K562 (cell line): ENCODE measurements at regions not wholly inside any gene's neighbourhood (a gene's known extent, or its start where the extent isn't known, plus 50 kb on each side); places are given as distances from the start of the nearest gene placed in this dataset.

Experiments
- ATAC-seq: fragments of 200-7000 bp; cut with Tn5 transposase; 3 replicates; pipeline ENCODE4 v1.9.1; 2020; ENCODE audit warnings: moderate library complexity
- BruUV-seq: library from RNA; stranded (reverse); fragments of 400-500 nt; replicated peaks from 2 replicates; lab custom pipeline; 2021; lab: Mats Ljungman, UMichigan
- CTCF ChIA-PET: fragments of 300-600 bp; formaldehyde crosslinking; extraction: SDS; loops from one replicate; lab custom pipeline; 2021; ENCODE audit warnings: low intra/inter-chr PET ratio; lab: Yijun Ruan, JAX
- POLR2A ChIA-PET: fragments of 300-600, 350-650 bp; sonication (Branson Sonifier 250); formaldehyde crosslinking; extraction: SDS; loops from one replicate; lab custom pipeline; 2021; ENCODE audit warnings: antibody characterized with exemption, inconsistent platforms; lab: Yijun Ruan, JAX
- DNase-seq, 4 experiments: peaks; one replicate each; pipeline versions ENCODE4 v3.0.0 to v3.0.0-alpha.2; 2011 to 2018; ENCODE audit warnings: low spot score in 3 of 4, mixed read lengths in 3 of 4; ENCODE audit errors: extremely low read depth in 1 of 4
- FAIRE-seq: peaks from 2 replicates; lab custom pipeline; 2011; peaks lifted over from hg19 to GRCh38; lab: Jason Lieb, UNC
- H2AFZ ChIP-seq: 2 replicates; pipeline ENCODE4 v1.6.0; 2011; ENCODE audit warnings: low read depth, low read length, control low read depth, inconsistent platforms
- H3K27ac ChIP-seq: fragments of 200-600 bp; 3 replicates; pipeline ENCODE4 v1.8.0; 2011; ENCODE audit warnings: low read depth, mild to moderate bottlenecking, control low read depth, inconsistent platforms, low read length, moderate library complexity, mixed read lengths; ENCODE audit errors: extremely low read depth
- H3K27me3 ChIP-seq, 2 experiments: fragments of 300-600 bp in 1 of 2; 2 replicates in 1 of 2; 3 replicates in 1 of 2; pipeline versions ENCODE4 v1.6.0 to v1.8.0; 2011; ENCODE audit warnings: inconsistent platforms in 2 of 2, low read length in 2 of 2, mild to moderate bottlenecking in 1 of 2, mixed read lengths in 1 of 2, moderate library complexity in 1 of 2; ENCODE audit not compliant: control insufficient read depth in 2 of 2, insufficient read depth in 2 of 2
- H3K36me3 ChIP-seq: fragments of 300-600 bp; 3 replicates; pipeline ENCODE4 v1.8.0; 2011; ENCODE audit warnings: mild to moderate bottlenecking, low read length, inconsistent platforms; ENCODE audit not compliant: control insufficient read depth, insufficient read depth
- H3K4me1 ChIP-seq, 2 experiments: fragments of 200-600 bp in 1 of 2; replicated peaks in 1 of 2; 2 replicates in 1 of 2; 3 replicates in 1 of 2; pipeline versions ENCODE4 v1.5.1 to v1.8.0; 2011; ENCODE audit warnings: inconsistent platforms in 2 of 2, low read length in 2 of 2, mild to moderate bottlenecking in 1 of 2, mixed read lengths in 1 of 2, moderate library complexity in 1 of 2; ENCODE audit not compliant: control insufficient read depth in 2 of 2, insufficient read depth in 2 of 2
- H3K4me2 ChIP-seq: 2 replicates; pipeline ENCODE4 v1.6.1; 2011; ENCODE audit warnings: low read length, control low read depth, inconsistent platforms, mixed read lengths; ENCODE audit not compliant: insufficient read depth
- H3K4me3 ChIP-seq: fragments of 200-600 bp; sonication (generic), shearing (Covaris generic); 2 replicates; pipeline ENCODE4 v1.5.1; 2016; ENCODE audit warnings: control low read depth, inconsistent platforms
- H3K79me2 ChIP-seq: fragments of 200-600 bp; 3 replicates; pipeline ENCODE4 v1.8.0; 2011; ENCODE audit warnings: low read length, inconsistent platforms; ENCODE audit not compliant: control insufficient read depth, insufficient read depth
- H3K9ac ChIP-seq, 2 experiments: 2 replicates each; pipeline versions ENCODE4 v1.6.0 to v1.6.1; 2011; ENCODE audit warnings: low read depth in 2 of 2, low read length in 2 of 2, control low read depth in 1 of 2, inconsistent platforms in 1 of 2, mild to moderate bottlenecking in 1 of 2, mixed read lengths in 1 of 2; ENCODE audit not compliant: insufficient read depth in 1 of 2
- H3K9me1 ChIP-seq: one replicate; pipeline ENCODE4 v1.6.0; 2011; ENCODE audit warnings: inconsistent platforms, mild to moderate bottlenecking, low read length, moderate library complexity; ENCODE audit not compliant: control insufficient read depth, insufficient read depth
- H3K9me3 ChIP-seq: replicated peaks from 2 replicates; pipeline ENCODE4 v1.5.1; 2011; ENCODE audit warnings: low read depth, low read length, inconsistent platforms; ENCODE audit not compliant: control insufficient read depth, insufficient read depth
- H4K20me1 ChIP-seq: replicated peaks from 2 replicates; pipeline ENCODE4 v1.6.1; 2011; ENCODE audit warnings: low read length, inconsistent platforms, mixed read lengths; ENCODE audit not compliant: control insufficient read depth, insufficient read depth
- ARNT ChIP-seq, 2 experiments: fragments of 450-650 bp; IDR thresholded peaks; 2 replicates each; pipeline ENCODE4 v1.6.1; 2016; ENCODE audit warnings: mild to moderate bottlenecking in 1 of 2
- ATF6 ChIP-seq: sonication (generic); formaldehyde crosslinking; IDR thresholded peaks from 2 replicates; pipeline ENCODE4 v1.4.0; 2020; ENCODE audit warnings: mild to moderate bottlenecking, missing genetic modification reagents
- CAMTA2 ChIP-seq: fragments of 250-450 bp; sonication (Bioruptor Pico); conservative IDR thresholded peaks from 2 replicates; pipeline ENCODE4 v1.5.1; 2022
- CHD4 ChIP-seq: fragments of 200-600 bp; sonication (generic); IDR thresholded peaks from 3 replicates; pipeline ENCODE4 v1.6.1; 2012; ENCODE audit warnings: low read depth, mild to moderate bottlenecking, mixed read lengths, low read length, inconsistent platforms; ENCODE audit not compliant: insufficient read depth, insufficient replicate concordance, poor library complexity, severe bottlenecking
- HBP1 ChIP-seq: fragments of 450-650 bp; formaldehyde crosslinking; IDR thresholded peaks from 2 replicates; pipeline ENCODE4 v1.4.0; 2022; ENCODE audit warnings: missing genetic modification characterization
- IRF2 ChIP-seq: sonication (generic); formaldehyde crosslinking; IDR thresholded peaks from 2 replicates; pipeline ENCODE4 v1.8.1; 2022; ENCODE audit warnings: mild to moderate bottlenecking, missing genetic modification reagents
- SETDB1 ChIP-seq: IDR thresholded peaks from one replicate; pipeline ENCODE4 v1.6.1; 2012; ENCODE audit warnings: low read length, control low read depth, inconsistent platforms
- TGIF2 ChIP-seq: sonication (generic); formaldehyde crosslinking; IDR thresholded peaks from 2 replicates; pipeline ENCODE4 v1.8.1; 2022; ENCODE audit warnings: mild to moderate bottlenecking, missing genetic modification reagents, moderate library complexity
- XRCC4 ChIP-seq: IDR thresholded peaks from one replicate; pipeline ENCODE4 v1.6.1; 2011; ENCODE audit not compliant: insufficient read depth, insufficient read length; ENCODE audit errors: extremely low read depth
- YY1 ChIP-seq, 3 experiments: IDR thresholded peaks; 2 replicates each; pipeline ENCODE4 v1.6.1; 2011; ENCODE audit warnings: low read length in 2 of 3, mild to moderate bottlenecking in 2 of 3, moderate library complexity in 2 of 3, borderline replicate concordance in 1 of 3, control low read depth in 1 of 3, low read depth in 1 of 3; ENCODE audit not compliant: insufficient read depth in 3 of 3, insufficient replicate concordance in 2 of 3, control insufficient read depth in 1 of 3, insufficient read length in 1 of 3; ENCODE audit errors: extremely low read depth in 1 of 3
- ZBED1 ChIP-seq: IDR thresholded peaks from 2 replicates; pipeline ENCODE4 v1.6.1; 2014
- ZC3H11A ChIP-seq: IDR thresholded peaks from 2 replicates; pipeline ENCODE4 v1.6.1; 2012; ENCODE audit warnings: low read depth, low read length, improper control_type of control experiment
- WGBS: fragments of 100-300 bp; shearing (Covaris generic); methylation state at CpG from one replicate; pipeline ENCODE4 v1.1.6; 2016; ENCODE audit warnings: low coverage, mixed read lengths; ENCODE audit not compliant: insufficient coverage; ENCODE audit errors: missing lambda C conversion rate; 5-methylcytosine and 5-hydroxymethylcytosine counted together
- in situ Hi-C: fragments of 300-500 bp; cut with MboI; formaldehyde crosslinking; loops from 4 replicates; pipeline ENCODE4 v1.15.0; 2018; ENCODE audit warnings: inconsistent platforms, mixed read lengths
- intact Hi-C: fragments of 100-400 bp; cut with micrococcal nuclease; formaldehyde crosslinking; loops from 2 replicates; pipeline ENCODE4 v1.14.2; 2022

- 2% methylated on average over 3 of the region's 3 CpGs for WGBS
- H4K20me1 ChIP-seq, result no peaks in the 10 kb centered on the region
Observed at GRCh38 chr3:116561529-116561928, 116.2 kb upstream of the LSAMP start.

More at GRCh38 chr3:116561529-116561928, 116.2 kb upstream of the LSAMP start:
- Histone ChIP-seq H3K4me1 (no peaks in the 10 kb centered on the region), H3K27ac (no peak overlapping the region), H3K4me2 (no peak overlapping the region)
- no peak for TF ChIP-seq IRF2 (CRISPR knock-in tag)
- no peak for TF ChIP-seq CAMTA2
- TF ChIP-seq ARNT (IDR thresholded peaks at IDR 0.05), result no peak
- no peak for TF ChIP-seq SETDB1
- TF ChIP-seq YY1 (IDR thresholded peaks at IDR 0.05; ENCODE audit: borderline replicate concordance in 1 of 3, control insufficient read depth in 1 of 3, extremely low read depth in 1 of 3, insufficient read depth in 3 of 3, insufficient read length in 1 of 3, insufficient replicate concordance in 2 of 3, low read depth in 1 of 3, low read length in 2 of 3), result no peak
- TF ChIP-seq HBP1, result no peak
- TF ChIP-seq TGIF2 (CRISPR knock-in tag), result no peak
- no peak for TF ChIP-seq CHD4
- no peak for TF ChIP-seq ZBED1
- TF ChIP-seq ZC3H11A, result no peak
- no peak for TF ChIP-seq ATF6 (CRISPR knock-in tag)
- no peak for TF ChIP-seq XRCC4
- TF ChIP-seq, all 486 proteins: peak for 0
- no peaks in the 10 kb centered on the region for H3K9me1 ChIP-seq
- BruUV-seq, result no TSS peak
- no peak overlapping the region for H3K9ac ChIP-seq
- POLR2A ChIA-PET, result no interaction called here
- no peak overlapping the region for H2AFZ ChIP-seq
- FAIRE-seq (no peak), ATAC-seq (no peak), DNase-seq (no peak)
- no peaks in the 10 kb centered on the region for H3K27me3 ChIP-seq
- H3K36me3 ChIP-seq, result no peaks in the 10 kb centered on the region
- in situ Hi-C loops, result no loop called here
- no peaks in the 10 kb centered on the region for H3K79me2 ChIP-seq
- intact Hi-C loops, result no loop called here
- H3K9me3 ChIP-seq, result no peaks in the 10 kb centered on the region
- H3K4me3 ChIP-seq, result no peak overlapping the region
- CTCF ChIA-PET, result no interaction called here
